COLO668 (cell line): ENCODE measurements at regions not wholly inside any gene's neighbourhood (a gene's known extent, or its start where the extent isn't known, plus 50 kb on each side); places are given as distances from the start of the nearest gene placed in this dataset.

Source experiments
- DNase-seq: peaks from one replicate; lab custom pipeline; 2025; ENCODE audit not compliant: unreplicated experiment; lab: John Stamatoyannopoulos, UW

- DNase-seq, result no peak
Observed at GRCh38 chr5:38101897-38102296, 156.5 kb upstream of the EGFLAM start.

GRCh38 chr5:38099205-38100168, 158.9 kb upstream of the EGFLAM start:
- DNase-seq, result no peak

- no peak for DNase-seq
Observed at GRCh38 chr5:38094889-38095288, 163.5 kb upstream of the EGFLAM start.

- no peak for DNase-seq
Observed at GRCh38 chr5:38093855-38094254, 164.5 kb upstream of the EGFLAM start.

GRCh38 chr5:38086777-38087176, 171.6 kb upstream of the EGFLAM start:
- DNase-seq, result no peak

- DNase-seq, result no peak
Observed at GRCh38 chr5:38079620-38080402, 178.5 kb upstream of the EGFLAM start.

- no peak for DNase-seq
Observed at GRCh38 chr5:38078161-38078560, 180.2 kb upstream of the EGFLAM start.

- no peak for DNase-seq
Observed at GRCh38 chr5:38077652-38078051, 180.7 kb upstream of the EGFLAM start.

- DNase-seq, result no peak
Observed at GRCh38 chr5:38071831-38072694, 186.3 kb upstream of the EGFLAM start.

- DNase-seq, result no peak
Observed at GRCh38 chr5:38070304-38070950, 187.9 kb upstream of the EGFLAM start.

- DNase-seq, result no peak
Observed at GRCh38 chr5:38069360-38069759, 189.0 kb upstream of the EGFLAM start.

- no peak for DNase-seq
Observed at GRCh38 chr5:38060354-38060753, 198.0 kb upstream of the EGFLAM start.

GRCh38 chr5:38059876-38060275, 198.5 kb upstream of the EGFLAM start:
- no peak for DNase-seq

GRCh38 chr5:38051711-38052511, 206.4 kb upstream of the EGFLAM start:
- DNase-seq, result no peak

- no peak for DNase-seq
Observed at GRCh38 chr5:38048400-38048799, 208.6 kb upstream of the GDNF start.

GRCh38 chr5:38046103-38046502, 206.3 kb upstream of the GDNF start:
- DNase-seq, result no peak

- DNase-seq, result no peak
Observed at GRCh38 chr5:38045446-38045845, 205.6 kb upstream of the GDNF start.

GRCh38 chr5:38039826-38040225, 200.0 kb upstream of the GDNF start:
- DNase-seq, result no peak

- no peak for DNase-seq
Observed at GRCh38 chr5:38039091-38039490, 199.2 kb upstream of the GDNF start.

- no peak for DNase-seq
Observed at GRCh38 chr5:38036765-38037164, 196.9 kb upstream of the GDNF start.
